AG04450 (cell line): ENCODE measurements at regions not wholly inside any gene's neighbourhood (a gene's known extent, or its start where the extent isn't known, plus 50 kb on each side); places are given as distances from the start of the nearest gene placed in this dataset.

Experiments
- CTCF ChIA-PET: fragments of 300-600, 350-600 bp; formaldehyde crosslinking; extraction: SDS; loops from one replicate; lab custom pipeline; 2022; ENCODE audit warnings: antibody characterized with exemption, inconsistent platforms; lab: Charles Lee
- POLR2A ChIA-PET: fragments of 350-600 bp; formaldehyde crosslinking; extraction: SDS; loops from one replicate; lab custom pipeline; 2021; ENCODE audit warnings: antibody characterized with exemption, inconsistent platforms; lab: Yijun Ruan, JAX
- DNase-seq: peaks from one replicate; pipeline ENCODE4 v3.0.0-alpha.2; 2011; ENCODE audit warnings: low read depth, low spot score
- H3K27ac ChIP-seq: one replicate; pipeline ENCODE4 v1.5.1; 2012; ENCODE audit warnings: low read depth, low read length, control low read depth
- H3K27me3 ChIP-seq: one replicate; pipeline ENCODE4 v1.6.0; 2012; ENCODE audit warnings: low read length; ENCODE audit not compliant: control insufficient read depth, insufficient read depth
- H3K4me3 ChIP-seq: 2 replicates; pipeline ENCODE4 v1.5.1; 2011; ENCODE audit warnings: mild to moderate bottlenecking, low read depth, low read length, control low read depth
- H3K9me3 ChIP-seq: 2 replicates; pipeline ENCODE4 v1.5.1; 2012; ENCODE audit warnings: low read length; ENCODE audit not compliant: control insufficient read depth, insufficient read depth
- CTCF ChIP-seq: IDR thresholded peaks from 2 replicates; pipeline ENCODE4 v1.5.1; 2011; ENCODE audit warnings: low read depth, low read length, control low read depth, inconsistent platforms

- ChIA-PET CTCF (interaction anchor here (1.4 kb wide), 1 partner anchor 137 kb away, joined by 3 read pairs; no protein-coding TSS in a partner anchor), POLR2A (no interaction called here)
- TF ChIP-seq CTCF: no peak
- no peak for DNase-seq
- H3K27me3 ChIP-seq: peaks cover 5% of the 10 kb centered on the region
- no peak overlapping the region for H3K4me3 ChIP-seq
- H3K27ac ChIP-seq: no peak overlapping the region
- peaks cover 2% of the 10 kb centered on the region; the same call in 1 of the 2 replicates for H3K9me3 ChIP-seq
Measured at GRCh38 chr4:77232653-77233052, 75.6 kb downstream of the CCNG2 start.

- TF ChIP-seq CTCF: no peak
- Histone ChIP-seq H3K9me3 (no peaks in the 10 kb centered on the region), H3K27ac (no peak overlapping the region), H3K4me3 (no peak overlapping the region), H3K27me3 (peaks cover 8% of the 10 kb centered on the region)
- ChIA-PET POLR2A (no interaction called here), CTCF (no interaction called here)
- DNase-seq: no peak
Measured at GRCh38 chr4:77235289-77235854, 78.4 kb downstream of the CCNG2 start.

- CTCF ChIA-PET: interaction anchor here (0.6 to 0.8 kb wide), 2 partner anchors 121 to 862 kb away, joined by 3 to 4 read pairs; no protein-coding TSS in a partner anchor
- H3K4me3 ChIP-seq: no peak overlapping the region
- H3K27me3 ChIP-seq: peaks cover 8% of the 10 kb centered on the region
- POLR2A ChIA-PET: no interaction called here
- TF ChIP-seq CTCF: no peak
- no peak for DNase-seq
- no peak overlapping the region for H3K27ac ChIP-seq
- no peaks in the 10 kb centered on the region for H3K9me3 ChIP-seq
Measured at GRCh38 chr4:77236806-77237205, 79.8 kb downstream of the CCNG2 start.

GRCh38 chr4:77240469-77241066, 83.6 kb downstream of the CCNG2 start:
- CTCF ChIA-PET: interaction anchor here (0.6 to 6.9 kb wide), 10 partner anchors 9 to 352 kb away, joined by 3 to 53 read pairs (median 4); no protein-coding TSS in a partner anchor
- Histone ChIP-seq H3K27ac (no peak overlapping the region), H3K9me3 (no peaks in the 10 kb centered on the region), H3K27me3 (peaks cover 9% of the 10 kb centered on the region), H3K4me3 (no peak overlapping the region)
- POLR2A ChIA-PET: no interaction called here
- peak; percentile 74 for TF ChIP-seq CTCF
- no peak for DNase-seq

GRCh38 chr4:77248805-77249204, 91.8 kb downstream of the CCNG2 start:
- peaks cover 2% of the 10 kb centered on the region for H3K27me3 ChIP-seq
- H3K27ac ChIP-seq: no peak overlapping the region
- no peak for DNase-seq
- POLR2A ChIA-PET: no interaction called here
- no peak for TF ChIP-seq CTCF
- H3K4me3 ChIP-seq: no peak overlapping the region
- CTCF ChIA-PET: no interaction called here
- no peaks in the 10 kb centered on the region for H3K9me3 ChIP-seq
